AG04449 (cell line): ENCODE measurements at regions not wholly inside any gene's neighbourhood (a gene's known extent, or its start where the extent isn't known, plus 50 kb on each side); places are given as distances from the start of the nearest gene placed in this dataset.
"Not testable (repeated sequence)": the region's sequence is repeated elsewhere in the genome, so short reads cannot be mapped to it uniquely, and the experiment has no call there.

Experiments
- CTCF ChIA-PET: fragments of 350-600 bp; formaldehyde crosslinking; extraction: SDS; loops from one replicate; lab custom pipeline; 2021; ENCODE audit warnings: antibody characterized with exemption; lab: Yijun Ruan, JAX
- POLR2A ChIA-PET: fragments of 400-600, 350-600 bp; formaldehyde crosslinking; extraction: SDS; loops from one replicate; lab custom pipeline; 2020; ENCODE audit warnings: antibody characterized with exemption, inconsistent platforms; lab: Yijun Ruan, JAX
- DNase-seq: peaks from one replicate; pipeline ENCODE4 v3.0.0-alpha.2; 2010; ENCODE audit warnings: low read depth, low spot score
- H3K4me3 ChIP-seq: 2 replicates; pipeline ENCODE4 v1.5.1; 2011; ENCODE audit warnings: low read depth, mild to moderate bottlenecking, control low read depth, low read length
- TF ChIP-seq, protein P1 (sequence below): IDR thresholded peaks from one replicate; pipeline ENCODE4 v1.5.1; 2011; ENCODE audit warnings: mild to moderate bottlenecking, moderate library complexity, low read length, control low read depth, inconsistent platforms; ENCODE audit not compliant: insufficient read depth; ENCODE audit errors: missing control alignments

DNA sequence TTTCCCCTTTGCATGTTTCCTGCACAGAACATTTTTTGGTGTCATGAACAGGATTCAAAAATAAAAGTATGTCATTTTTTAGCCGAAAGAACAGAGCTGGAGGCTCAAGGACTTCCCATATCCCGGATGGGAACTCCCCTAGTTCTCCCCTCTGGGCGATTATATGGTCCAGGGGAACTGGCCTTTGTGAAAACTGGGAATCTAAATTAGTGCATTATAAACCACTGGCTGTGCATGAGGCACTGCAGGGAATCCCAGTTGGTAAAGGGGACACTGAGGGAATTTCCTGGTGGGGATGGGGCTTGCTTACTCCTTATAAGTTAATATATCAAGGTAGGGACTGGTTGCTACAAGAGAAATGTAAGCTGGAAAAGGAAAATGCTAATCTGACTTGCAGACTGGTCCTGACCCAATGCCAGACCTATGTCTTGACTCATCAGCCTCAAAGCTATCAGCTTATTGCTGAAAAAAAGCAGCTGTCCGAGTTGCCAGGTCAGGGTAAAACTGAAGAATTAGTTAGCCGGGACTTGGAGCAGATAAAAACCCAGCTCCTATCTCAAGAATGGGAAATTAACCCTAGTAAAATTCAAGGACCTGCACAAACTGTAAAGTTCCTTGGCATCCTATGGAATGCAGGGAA is 122.6 kb downstream of the FCRL5 start:
- ChIA-PET POLR2A (no interaction called here), CTCF (interaction anchor here (0.7 to 1.5 kb wide), 2 partner anchors 12 to 59 kb away, joined by 3 to 5 read pairs; no protein-coding TSS in a partner anchor)
- TF ChIP-seq, protein P1, sequence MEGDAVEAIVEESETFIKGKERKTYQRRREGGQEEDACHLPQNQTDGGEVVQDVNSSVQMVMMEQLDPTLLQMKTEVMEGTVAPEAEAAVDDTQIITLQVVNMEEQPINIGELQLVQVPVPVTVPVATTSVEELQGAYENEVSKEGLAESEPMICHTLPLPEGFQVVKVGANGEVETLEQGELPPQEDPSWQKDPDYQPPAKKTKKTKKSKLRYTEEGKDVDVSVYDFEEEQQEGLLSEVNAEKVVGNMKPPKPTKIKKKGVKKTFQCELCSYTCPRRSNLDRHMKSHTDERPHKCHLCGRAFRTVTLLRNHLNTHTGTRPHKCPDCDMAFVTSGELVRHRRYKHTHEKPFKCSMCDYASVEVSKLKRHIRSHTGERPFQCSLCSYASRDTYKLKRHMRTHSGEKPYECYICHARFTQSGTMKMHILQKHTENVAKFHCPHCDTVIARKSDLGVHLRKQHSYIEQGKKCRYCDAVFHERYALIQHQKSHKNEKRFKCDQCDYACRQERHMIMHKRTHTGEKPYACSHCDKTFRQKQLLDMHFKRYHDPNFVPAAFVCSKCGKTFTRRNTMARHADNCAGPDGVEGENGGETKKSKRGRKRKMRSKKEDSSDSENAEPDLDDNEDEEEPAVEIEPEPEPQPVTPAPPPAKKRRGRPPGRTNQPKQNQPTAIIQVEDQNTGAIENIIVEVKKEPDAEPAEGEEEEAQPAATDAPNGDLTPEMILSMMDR, result no peak
- DNase-seq, result no peak
- H3K4me3 ChIP-seq, result no peak overlapping the region

DNA sequence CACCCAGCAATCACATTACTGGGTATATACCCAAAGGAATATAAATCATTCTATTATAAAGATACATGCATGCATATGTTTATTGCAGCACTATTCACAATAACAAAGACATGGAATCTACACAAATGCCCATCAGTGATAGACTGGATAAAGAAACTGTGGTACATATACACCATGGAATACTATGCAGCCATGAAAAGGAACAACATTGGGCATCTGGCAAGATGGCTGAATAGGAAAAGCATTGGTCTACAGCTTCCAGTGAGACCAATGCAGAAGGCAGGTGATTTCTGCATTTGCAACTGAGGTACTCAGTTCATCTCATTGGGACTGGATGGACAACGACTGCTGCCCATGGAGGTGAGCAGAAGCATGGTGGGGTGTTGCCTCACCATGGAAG is 128.6 kb downstream of the FCRL5 start:
- H3K4me3 ChIP-seq, POLR2A ChIA-PET, CTCF ChIA-PET, DNase-seq: not testable (repeated sequence)

GRCh38 chr1:157419845-157420542 is 132.3 kb downstream of the FCRL5 start:
- H3K4me3 ChIP-seq, result no peak overlapping the region
- TF ChIP-seq, protein P1, result no peak
- ChIA-PET CTCF (no interaction called here), POLR2A (no interaction called here)
- no peak for DNase-seq

DNA sequence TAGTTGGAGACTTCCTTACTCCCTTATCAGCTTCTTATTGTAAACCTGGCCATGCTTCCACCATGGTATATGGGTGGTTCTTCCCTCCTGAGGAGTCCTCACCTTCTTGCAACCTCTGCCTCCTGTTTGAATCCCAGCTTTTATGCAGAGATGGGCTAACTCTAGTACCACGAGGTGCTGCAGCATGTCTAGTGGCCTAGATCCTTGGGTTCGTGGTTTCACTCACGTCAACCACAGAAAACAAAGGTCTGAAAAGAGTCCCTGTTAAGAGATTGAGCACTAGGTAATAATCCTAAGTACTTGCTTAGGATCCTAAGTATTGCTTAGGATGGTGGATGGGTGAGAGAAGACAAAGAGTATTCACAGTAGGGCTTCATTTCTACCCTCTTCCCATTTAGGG is 133.7 kb downstream of the FCRL5 start:
- H3K4me3 ChIP-seq, result no peak overlapping the region
- ChIA-PET CTCF (no interaction called here), POLR2A (no interaction called here)
- TF ChIP-seq, protein P1, result no peak
- DNase-seq, result no peak

DNA sequence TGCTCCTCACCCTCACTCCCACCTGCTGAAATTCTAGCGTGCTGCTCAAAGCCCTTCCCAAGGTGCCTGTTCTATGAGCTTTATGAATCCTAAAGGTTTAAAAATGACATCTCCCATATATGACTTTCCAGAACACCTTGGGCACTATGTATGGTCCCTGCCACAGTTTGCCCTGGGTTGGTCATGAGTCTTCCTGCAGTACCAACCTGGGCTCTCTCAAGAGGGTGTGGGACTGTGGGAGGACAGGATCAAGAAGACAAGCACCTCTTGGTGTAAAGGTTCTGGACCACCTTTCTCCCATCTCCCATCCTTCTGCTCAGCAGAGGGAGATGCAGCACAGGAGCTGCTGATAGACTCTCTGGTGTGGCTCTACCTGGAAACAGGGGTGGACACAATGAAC is 134.1 kb downstream of the FCRL5 start:
- ChIA-PET POLR2A (no interaction called here), CTCF (interaction anchor here (0.9 kb wide), 1 partner anchor 11 kb away, joined by 3 read pairs; no protein-coding TSS in a partner anchor)
- no peak overlapping the region for H3K4me3 ChIP-seq
- no peak for DNase-seq
- TF ChIP-seq, protein P1, result no peak

DNA sequence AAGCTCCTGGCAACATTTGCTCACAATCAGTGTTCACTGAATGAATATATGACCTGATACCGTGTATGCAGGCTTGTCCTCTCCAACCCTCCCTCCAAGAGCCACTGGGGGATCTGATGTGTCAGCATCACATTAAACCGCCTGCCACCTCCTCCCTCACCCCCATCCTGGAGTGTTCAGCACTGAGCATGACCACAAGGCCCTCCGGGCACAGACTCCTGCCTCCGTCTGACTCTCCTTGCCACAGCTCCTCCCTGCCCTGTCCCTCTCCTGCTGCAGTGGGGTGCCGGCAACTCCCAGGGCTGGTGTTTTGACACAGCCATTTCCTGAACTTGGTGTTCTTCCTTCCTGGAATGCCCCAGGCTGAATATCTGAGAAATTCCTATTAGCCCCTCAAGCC is 136.7 kb downstream of the FCRL5 start:
- no peak overlapping the region for H3K4me3 ChIP-seq
- no peak for DNase-seq
- TF ChIP-seq, protein P1, result no peak
- ChIA-PET POLR2A (no interaction called here), CTCF (interaction anchor here (0.8 to 1.9 kb wide), 2 partner anchors 13 to 45 kb away, joined by 3 to 5 read pairs; no protein-coding TSS in a partner anchor)
